ENCODE measurements at regions not wholly inside any gene's neighbourhood (a gene's known extent, or its start where the extent isn't known, plus 50 kb on each side); places are given as distances from the start of the nearest gene placed in this dataset.

DNA sequence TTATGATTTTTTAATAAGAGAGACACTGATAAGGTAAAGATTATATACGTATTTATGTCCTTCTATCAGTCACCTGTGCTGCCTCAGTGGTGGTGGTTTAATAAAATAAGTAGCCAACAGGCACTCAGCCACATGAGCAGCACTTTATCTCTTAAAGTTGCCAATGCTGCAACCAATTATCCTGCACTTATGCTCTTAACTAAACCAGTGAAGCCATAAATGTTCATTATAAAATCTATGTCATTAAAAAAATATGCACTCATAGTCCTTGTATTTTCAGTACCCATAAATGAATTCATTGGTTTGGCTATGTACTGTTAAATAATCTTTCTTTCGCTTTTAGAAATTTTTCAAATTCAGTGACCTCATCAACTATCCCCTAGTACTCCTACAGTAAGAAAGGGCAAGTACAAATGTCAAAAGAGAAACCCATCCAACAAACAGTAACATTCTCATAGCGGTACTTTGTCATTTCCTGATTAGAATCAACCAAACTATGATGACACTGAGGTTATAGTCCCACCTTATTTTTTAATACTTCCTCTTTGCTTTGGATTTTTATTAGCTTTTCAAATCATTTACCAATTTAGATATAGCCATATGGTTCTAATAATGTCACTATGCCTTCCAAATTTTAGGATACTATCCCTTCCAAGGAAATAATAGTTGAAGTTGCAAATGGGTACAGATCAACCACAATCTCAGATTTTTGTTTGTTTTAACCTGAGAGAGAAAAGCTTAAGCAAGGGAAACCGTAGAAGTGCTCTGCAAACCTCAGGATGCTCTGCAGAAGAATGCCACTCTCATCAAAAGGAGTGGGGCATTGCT, 190.9 kb downstream of the KLF12 start:
- no peak for DNase-seq (ENCODE audit: low spot score in 2 of 2)
- no peaks in the 10 kb centered on the region for H3K36me3 ChIP-seq
- no peaks in the 10 kb centered on the region for H3K4me1 ChIP-seq
- intact Hi-C loops (cut with DNase I) = no loop called here
- TF ChIP-seq, protein P1, sequence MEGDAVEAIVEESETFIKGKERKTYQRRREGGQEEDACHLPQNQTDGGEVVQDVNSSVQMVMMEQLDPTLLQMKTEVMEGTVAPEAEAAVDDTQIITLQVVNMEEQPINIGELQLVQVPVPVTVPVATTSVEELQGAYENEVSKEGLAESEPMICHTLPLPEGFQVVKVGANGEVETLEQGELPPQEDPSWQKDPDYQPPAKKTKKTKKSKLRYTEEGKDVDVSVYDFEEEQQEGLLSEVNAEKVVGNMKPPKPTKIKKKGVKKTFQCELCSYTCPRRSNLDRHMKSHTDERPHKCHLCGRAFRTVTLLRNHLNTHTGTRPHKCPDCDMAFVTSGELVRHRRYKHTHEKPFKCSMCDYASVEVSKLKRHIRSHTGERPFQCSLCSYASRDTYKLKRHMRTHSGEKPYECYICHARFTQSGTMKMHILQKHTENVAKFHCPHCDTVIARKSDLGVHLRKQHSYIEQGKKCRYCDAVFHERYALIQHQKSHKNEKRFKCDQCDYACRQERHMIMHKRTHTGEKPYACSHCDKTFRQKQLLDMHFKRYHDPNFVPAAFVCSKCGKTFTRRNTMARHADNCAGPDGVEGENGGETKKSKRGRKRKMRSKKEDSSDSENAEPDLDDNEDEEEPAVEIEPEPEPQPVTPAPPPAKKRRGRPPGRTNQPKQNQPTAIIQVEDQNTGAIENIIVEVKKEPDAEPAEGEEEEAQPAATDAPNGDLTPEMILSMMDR (IDR thresholded peaks at IDR 0.05) = no peak
- no peak overlapping the region for H3K27ac ChIP-seq
- no peak overlapping the region for H3K4me3 ChIP-seq
- no peaks in the 10 kb centered on the region for H3K27me3 ChIP-seq
- no peaks in the 10 kb centered on the region for H3K9me3 ChIP-seq

DNA sequence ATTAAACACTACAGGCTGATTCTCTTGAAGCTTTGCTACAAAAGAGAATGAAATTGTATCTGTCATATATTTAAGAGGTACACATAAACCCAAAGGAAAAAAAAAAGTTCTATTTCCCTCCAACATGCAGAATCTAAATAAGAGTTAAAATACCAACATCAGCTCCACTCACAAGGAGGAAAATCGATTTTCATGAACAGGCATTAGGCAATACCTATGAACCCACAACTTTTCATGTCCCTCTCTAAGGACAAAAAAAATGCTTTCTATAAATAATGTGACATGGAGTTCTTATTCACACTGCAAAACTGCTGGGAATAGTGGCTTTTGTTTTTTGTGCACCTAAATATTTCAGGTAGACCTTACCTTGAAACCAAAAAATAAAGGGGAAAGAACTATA, 192.5 kb downstream of the KLF12 start:
- Histone ChIP-seq H3K9me3 (no peaks in the 10 kb centered on the region), H3K4me3 (no peak overlapping the region), H3K27ac (no peak overlapping the region), H3K4me1 (no peaks in the 10 kb centered on the region), H3K27me3 (no peaks in the 10 kb centered on the region), H3K36me3 (no peaks in the 10 kb centered on the region)
- DNase-seq (ENCODE audit: low spot score in 2 of 2) = no peak
- TF ChIP-seq, protein P1 (IDR thresholded peaks at IDR 0.05) = no peak
- intact Hi-C loops (cut with DNase I) = no loop called here

GRCh38 chr13:73940098-73940497, 194.1 kb downstream of the KLF12 start:
- Histone ChIP-seq H3K36me3 (no peaks in the 10 kb centered on the region), H3K4me3 (no peak overlapping the region), H3K27ac (no peak overlapping the region), H3K4me1 (no peaks in the 10 kb centered on the region), H3K27me3 (no peaks in the 10 kb centered on the region), H3K9me3 (no peaks in the 10 kb centered on the region)
- DNase-seq (ENCODE audit: low spot score in 2 of 2) = no peak
- intact Hi-C loops (cut with DNase I) = no loop called here
- TF ChIP-seq, protein P1 (IDR thresholded peaks at IDR 0.05) = no peak

- H3K36me3 ChIP-seq = no peaks in the 10 kb centered on the region
- H3K27ac ChIP-seq = no peak overlapping the region
- TF ChIP-seq, protein P1 (IDR thresholded peaks at IDR 0.05) = no peak
- H3K4me1 ChIP-seq = no peaks in the 10 kb centered on the region
- no peaks in the 10 kb centered on the region for H3K9me3 ChIP-seq
- intact Hi-C loops (cut with DNase I) = no loop called here
- no peak for DNase-seq (ENCODE audit: low spot score in 2 of 2)
- no peaks in the 10 kb centered on the region for H3K27me3 ChIP-seq
- no peak overlapping the region for H3K4me3 ChIP-seq
Measured at GRCh38 chr13:73939603-73940002, 194.6 kb downstream of the KLF12 start.

DNA sequence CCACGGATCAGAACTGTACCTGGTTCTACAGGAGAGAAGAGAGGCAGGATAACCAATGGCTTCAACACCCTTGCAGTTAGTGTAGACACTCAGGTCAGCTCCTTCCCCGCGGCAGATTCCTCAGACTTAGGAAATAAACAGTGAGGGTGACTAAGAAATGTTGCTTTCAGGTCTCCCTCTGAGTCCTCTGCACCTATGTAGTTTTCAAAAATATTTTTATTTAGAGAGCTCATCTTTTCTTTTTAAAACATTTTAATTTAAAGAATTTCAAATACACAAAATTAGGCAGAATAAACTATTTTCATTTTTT, 195.2 kb downstream of the KLF12 start:
- Histone ChIP-seq H3K4me1 (no peaks in the 10 kb centered on the region), H3K27me3 (no peaks in the 10 kb centered on the region), H3K9me3 (no peaks in the 10 kb centered on the region), H3K4me3 (no peak overlapping the region), H3K36me3 (no peaks in the 10 kb centered on the region), H3K27ac (no peak overlapping the region)
- intact Hi-C loops (cut with DNase I) = no loop called here
- DNase-seq (ENCODE audit: low spot score in 2 of 2) = no peak
- TF ChIP-seq, protein P1 (IDR thresholded peaks at IDR 0.05) = no peak
